Liver (tissue), 3 donors: ENCODE measurements at regions not wholly inside any gene's neighbourhood (a gene's known extent, or its start where the extent isn't known, plus 50 kb on each side); places are given as distances from the start of the nearest gene placed in this dataset.

Experiments
- ATF3 ChIP-seq: IDR thresholded peaks from 2 replicates; pipeline ENCODE4 v1.6.1; 2016; ENCODE audit warnings: antibody characterized with exemption
- CTCF ChIP-seq: fragments of 150-350 bp; IDR thresholded peaks from 2 replicates; pipeline ENCODE4 v1.5.1; 2017; ENCODE audit warnings: improper control_type of control experiment, low read depth, low read length; ENCODE audit not compliant: missing input control
- GABPA ChIP-seq, 2 donors: IDR thresholded peaks in 1 of 2; conservative IDR thresholded peaks in 1 of 2; 2 replicates each; pipeline ENCODE4 v1.6.1; 2016; ENCODE audit warnings: antibody characterized with exemption in 2 of 2, mild to moderate bottlenecking in 1 of 2, moderate library complexity in 1 of 2
- JUND ChIP-seq, 2 donors: IDR thresholded peaks; 2 replicates each; pipeline ENCODE4 v1.6.1; 2016; ENCODE audit warnings: antibody characterized with exemption in 2 of 2
- RAD21 ChIP-seq, 2 donors: IDR thresholded peaks; 2 replicates each; pipeline ENCODE4 v1.6.1; 2016; ENCODE audit warnings: antibody characterized with exemption in 2 of 2, mild to moderate bottlenecking in 2 of 2
- RXRA ChIP-seq, 2 donors: IDR thresholded peaks; 2 replicates each; pipeline ENCODE4 v1.6.1; 2017 to 2018; ENCODE audit warnings: antibody characterized with exemption in 2 of 2, mild to moderate bottlenecking in 1 of 2
- TAF1 ChIP-seq: conservative IDR thresholded peaks from 2 replicates; pipeline ENCODE4 v1.6.1; 2016; ENCODE audit warnings: antibody characterized with exemption, mild to moderate bottlenecking
- ZBTB33 ChIP-seq: IDR thresholded peaks from 2 replicates; pipeline ENCODE4 v1.6.1; 2016; ENCODE audit warnings: antibody characterized with exemption
- donor health status: healthy.
- donor health status: healthy.

GRCh38 chr3:151635905-151636304, 97.8 kb upstream of the AADACL2 start:
- TF ChIP-seq CTCF (no peak), GABPA (IDR thresholded peaks at IDR 0.05 in 1 of 2, conservative IDR thresholded peaks at IDR 0.05 in 1 of 2) (no peak), RXRA (IDR thresholded peaks at IDR 0.05) (no peak), TAF1 (no peak), RAD21 (IDR thresholded peaks at IDR 0.05) (no peak), ATF3 (no peak), ZBTB33 (no peak), JUND (IDR thresholded peaks at IDR 0.05) (no peak)
